ENCODE measurements at regions not wholly inside any gene's neighbourhood (a gene's known extent, or its start where the extent isn't known, plus 50 kb on each side); places are given as distances from the start of the nearest gene placed in this dataset.

DNA sequence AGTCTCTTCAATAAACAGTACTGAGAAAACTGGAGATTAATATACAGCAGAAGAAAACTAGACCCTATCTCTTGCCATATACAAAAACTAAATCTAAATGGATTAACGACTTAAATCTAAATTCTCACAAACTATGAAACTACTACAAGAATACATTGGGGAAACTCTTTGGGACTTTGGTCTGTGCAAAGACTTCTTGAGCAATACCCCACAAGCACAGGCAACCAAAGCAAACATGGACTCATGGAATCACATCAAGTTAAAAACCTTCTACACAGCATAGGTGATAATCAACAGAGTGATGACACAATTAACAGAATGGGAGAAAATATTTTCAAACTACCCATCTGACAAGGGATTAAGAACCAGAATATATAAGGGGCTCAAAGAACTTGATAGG, 848.2 kb upstream of the NRXN1 start:
- no peaks in the 10 kb centered on the region for H3K36me3 ChIP-seq (ENCODE audit: insufficient read depth, low read length)
- DNase-seq = no peak
- H3K27ac ChIP-seq (ENCODE audit: low read length) = no peak overlapping the region
- H2AFZ ChIP-seq (ENCODE audit: low read length) = no peak overlapping the region
- H3K27me3 ChIP-seq (ENCODE audit: low read length) = no peaks in the 10 kb centered on the region
- H3K9me2 ChIP-seq (replicated peaks; ENCODE audit: insufficient read depth, low read length) = no peaks in the 10 kb centered on the region
- no peak overlapping the region for H3K4me3 ChIP-seq (ENCODE audit: low read length)
- no peaks in the 10 kb centered on the region for H3K4me1 ChIP-seq (ENCODE audit: low read length)
- no peak overlapping the region for H3K4me2 ChIP-seq (ENCODE audit: low read depth, low read length, poor library complexity, severe bottlenecking)
- H3K79me2 ChIP-seq (ENCODE audit: low read length) = no peaks in the 10 kb centered on the region
- no peaks in the 10 kb centered on the region for H4K20me1 ChIP-seq (ENCODE audit: insufficient read depth, low read depth, low read length)
- H3K9me3 ChIP-seq (ENCODE audit: low read length) = peaks cover 39% of the 10 kb centered on the region
- no peak overlapping the region for H3K9ac ChIP-seq (ENCODE audit: low read length)

- DNase-seq = no peak
- Histone ChIP-seq H3K9ac (ENCODE audit: low read length) (no peak overlapping the region), H2AFZ (ENCODE audit: low read length) (no peak overlapping the region), H3K79me2 (ENCODE audit: low read length) (no peaks in the 10 kb centered on the region), H4K20me1 (ENCODE audit: insufficient read depth, low read depth, low read length) (no peaks in the 10 kb centered on the region), H3K27ac (ENCODE audit: low read length) (no peak overlapping the region), H3K4me1 (ENCODE audit: low read length) (no peaks in the 10 kb centered on the region), H3K36me3 (ENCODE audit: insufficient read depth, low read length) (no peaks in the 10 kb centered on the region), H3K4me2 (ENCODE audit: low read depth, low read length, poor library complexity, severe bottlenecking) (no peak overlapping the region), H3K27me3 (ENCODE audit: low read length) (no peaks in the 10 kb centered on the region), H3K9me3 (ENCODE audit: low read length) (peaks cover 19% of the 10 kb centered on the region), H3K9me2 (replicated peaks; ENCODE audit: insufficient read depth, low read length) (no peaks in the 10 kb centered on the region), H3K4me3 (ENCODE audit: low read length) (no peak overlapping the region)
Measured at GRCh38 chr2:51866361-51866760, 834.4 kb upstream of the NRXN1 start.

DNA sequence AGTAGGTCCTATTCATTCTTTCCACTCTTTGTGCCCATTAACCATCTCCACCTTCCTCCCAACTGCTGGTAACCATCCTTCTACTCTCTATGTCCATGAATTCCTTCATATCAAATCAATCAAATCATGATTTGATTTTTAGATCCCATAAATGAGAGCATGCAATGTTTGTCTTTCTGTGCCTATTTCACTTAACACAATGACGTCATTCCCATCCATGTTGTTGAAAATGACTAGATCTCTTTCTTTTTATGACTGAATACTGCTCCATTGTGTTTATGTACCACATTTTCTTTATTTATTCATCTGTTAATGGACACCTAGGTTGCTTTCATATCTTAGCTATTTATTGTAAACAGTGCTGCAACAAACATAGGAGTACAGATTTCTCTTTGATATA, 827.3 kb upstream of the NRXN1 start:
- Histone ChIP-seq H4K20me1 (ENCODE audit: insufficient read depth, low read depth, low read length) (no peaks in the 10 kb centered on the region), H3K36me3 (ENCODE audit: insufficient read depth, low read length) (no peaks in the 10 kb centered on the region), H2AFZ (ENCODE audit: low read length) (no peak overlapping the region), H3K79me2 (ENCODE audit: low read length) (no peaks in the 10 kb centered on the region), H3K9me2 (replicated peaks; ENCODE audit: insufficient read depth, low read length) (no peaks in the 10 kb centered on the region), H3K9me3 (ENCODE audit: low read length) (peaks cover 15% of the 10 kb centered on the region; the same call in 1 of the 2 replicates), H3K4me2 (ENCODE audit: low read depth, low read length, poor library complexity, severe bottlenecking) (no peak overlapping the region), H3K27me3 (ENCODE audit: low read length) (no peaks in the 10 kb centered on the region), H3K4me3 (ENCODE audit: low read length) (no peak overlapping the region), H3K4me1 (ENCODE audit: low read length) (no peaks in the 10 kb centered on the region), H3K27ac (ENCODE audit: low read length) (no peak overlapping the region), H3K9ac (ENCODE audit: low read length) (no peak overlapping the region)
- no peak for DNase-seq

DNA sequence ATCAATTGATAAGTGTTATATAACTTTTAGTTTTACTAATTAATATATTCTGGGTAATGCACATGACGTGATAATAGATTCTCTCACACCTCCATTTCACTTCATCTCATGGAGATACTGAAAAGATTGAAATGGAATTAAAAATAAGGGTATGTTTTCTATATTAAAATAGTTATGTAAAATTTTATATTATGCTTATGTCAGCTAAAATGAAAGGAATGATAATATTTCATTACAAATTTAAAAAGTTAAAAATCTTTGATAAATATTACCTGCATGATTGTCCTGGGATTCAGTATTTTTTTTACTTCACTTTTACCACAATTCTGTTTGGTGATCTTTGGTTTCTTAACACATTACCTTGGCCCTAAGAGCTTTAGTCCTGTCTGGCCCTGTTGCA, 823.8 kb upstream of the NRXN1 start:
- Histone ChIP-seq H3K27ac (ENCODE audit: low read length) (no peak overlapping the region), H3K4me1 (ENCODE audit: low read length) (no peaks in the 10 kb centered on the region), H3K9me3 (ENCODE audit: low read length) (peaks cover 2% of the 10 kb centered on the region; the same call in 1 of the 2 replicates), H3K36me3 (ENCODE audit: insufficient read depth, low read length) (no peaks in the 10 kb centered on the region), H2AFZ (ENCODE audit: low read length) (no peak overlapping the region), H3K4me2 (ENCODE audit: low read depth, low read length, poor library complexity, severe bottlenecking) (no peak overlapping the region), H3K79me2 (ENCODE audit: low read length) (no peaks in the 10 kb centered on the region), H4K20me1 (ENCODE audit: insufficient read depth, low read depth, low read length) (no peaks in the 10 kb centered on the region), H3K4me3 (ENCODE audit: low read length) (no peak overlapping the region), H3K9me2 (replicated peaks; ENCODE audit: insufficient read depth, low read length) (no peaks in the 10 kb centered on the region), H3K27me3 (ENCODE audit: low read length) (no peaks in the 10 kb centered on the region), H3K9ac (ENCODE audit: low read length) (no peak overlapping the region)
- no peak for DNase-seq

DNA sequence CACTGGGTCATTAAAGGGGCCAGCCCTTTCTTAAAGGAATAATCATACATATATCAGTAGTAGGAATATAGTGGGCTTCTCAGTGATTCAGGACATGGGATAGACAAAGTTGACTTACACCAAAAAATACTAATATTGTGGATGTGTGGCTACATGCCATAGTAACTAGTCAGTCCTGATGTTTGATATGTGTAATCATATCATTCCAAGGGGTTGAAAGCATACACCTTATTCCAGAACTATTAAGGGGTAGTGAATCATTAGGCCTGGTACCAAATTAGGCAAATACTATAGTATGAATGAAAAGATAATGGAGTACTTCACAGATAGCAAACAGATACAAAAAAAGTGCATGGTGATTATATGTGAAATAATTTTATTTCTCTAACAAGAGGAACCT, 814.9 kb upstream of the NRXN1 start:
- Histone ChIP-seq H2AFZ (ENCODE audit: low read length) (no peak overlapping the region), H4K20me1 (ENCODE audit: insufficient read depth, low read depth, low read length) (no peaks in the 10 kb centered on the region), H3K9me2 (replicated peaks; ENCODE audit: insufficient read depth, low read length) (no peaks in the 10 kb centered on the region), H3K36me3 (ENCODE audit: insufficient read depth, low read length) (no peaks in the 10 kb centered on the region), H3K4me2 (ENCODE audit: low read depth, low read length, poor library complexity, severe bottlenecking) (no peak overlapping the region), H3K27ac (ENCODE audit: low read length) (no peak overlapping the region), H3K27me3 (ENCODE audit: low read length) (no peaks in the 10 kb centered on the region), H3K79me2 (ENCODE audit: low read length) (no peaks in the 10 kb centered on the region), H3K4me1 (ENCODE audit: low read length) (no peaks in the 10 kb centered on the region), H3K9ac (ENCODE audit: low read length) (no peak overlapping the region), H3K4me3 (ENCODE audit: low read length) (no peak overlapping the region), H3K9me3 (ENCODE audit: low read length) (peaks cover 9% of the 10 kb centered on the region)
- no peak for DNase-seq

GRCh38 chr2:51846018-51846417, 814.1 kb upstream of the NRXN1 start:
- Histone ChIP-seq H3K36me3 (ENCODE audit: insufficient read depth, low read length) (no peaks in the 10 kb centered on the region), H3K4me1 (ENCODE audit: low read length) (no peaks in the 10 kb centered on the region), H4K20me1 (ENCODE audit: insufficient read depth, low read depth, low read length) (no peaks in the 10 kb centered on the region), H3K9me3 (ENCODE audit: low read length) (peaks cover 17% of the 10 kb centered on the region), H3K79me2 (ENCODE audit: low read length) (no peaks in the 10 kb centered on the region), H3K9ac (ENCODE audit: low read length) (no peak overlapping the region), H3K9me2 (replicated peaks; ENCODE audit: insufficient read depth, low read length) (no peaks in the 10 kb centered on the region), H3K27ac (ENCODE audit: low read length) (no peak overlapping the region), H3K4me2 (ENCODE audit: low read depth, low read length, poor library complexity, severe bottlenecking) (no peak overlapping the region), H2AFZ (ENCODE audit: low read length) (no peak overlapping the region), H3K27me3 (ENCODE audit: low read length) (no peaks in the 10 kb centered on the region), H3K4me3 (ENCODE audit: low read length) (no peak overlapping the region)
- DNase-seq = no peak

DNA sequence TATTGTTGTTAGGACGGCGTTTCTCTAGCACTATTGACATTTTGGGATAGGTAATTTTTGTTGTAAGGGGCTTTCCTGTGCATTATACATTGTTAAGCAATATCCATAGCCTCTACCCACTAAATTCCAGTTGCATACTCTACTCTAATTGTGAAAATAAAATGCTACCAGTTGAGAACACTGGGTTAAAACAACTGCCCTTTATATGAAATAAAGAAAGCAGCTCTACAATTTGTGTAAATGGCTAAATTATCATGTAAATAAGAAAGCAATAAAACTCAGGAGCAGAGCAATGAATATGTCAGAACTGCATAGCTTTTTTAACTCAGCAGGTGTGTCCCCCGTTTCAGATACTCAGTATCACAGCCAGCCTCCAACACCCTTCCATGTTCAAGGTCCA, 812.7 kb upstream of the NRXN1 start:
- H3K4me2 ChIP-seq (ENCODE audit: low read depth, low read length, poor library complexity, severe bottlenecking) = no peak overlapping the region
- H3K9me3 ChIP-seq (ENCODE audit: low read length) = peaks cover 20% of the 10 kb centered on the region
- H4K20me1 ChIP-seq (ENCODE audit: insufficient read depth, low read depth, low read length) = no peaks in the 10 kb centered on the region
- H3K4me3 ChIP-seq (ENCODE audit: low read length) = no peak overlapping the region
- no peak for DNase-seq
- no peak overlapping the region for H3K9ac ChIP-seq (ENCODE audit: low read length)
- no peaks in the 10 kb centered on the region for H3K27me3 ChIP-seq (ENCODE audit: low read length)
- no peak overlapping the region for H2AFZ ChIP-seq (ENCODE audit: low read length)
- H3K27ac ChIP-seq (ENCODE audit: low read length) = no peak overlapping the region
- H3K79me2 ChIP-seq (ENCODE audit: low read length) = no peaks in the 10 kb centered on the region
- H3K36me3 ChIP-seq (ENCODE audit: insufficient read depth, low read length) = no peaks in the 10 kb centered on the region
- H3K9me2 ChIP-seq (replicated peaks; ENCODE audit: insufficient read depth, low read length) = no peaks in the 10 kb centered on the region
- H3K4me1 ChIP-seq (ENCODE audit: low read length) = no peaks in the 10 kb centered on the region

DNA sequence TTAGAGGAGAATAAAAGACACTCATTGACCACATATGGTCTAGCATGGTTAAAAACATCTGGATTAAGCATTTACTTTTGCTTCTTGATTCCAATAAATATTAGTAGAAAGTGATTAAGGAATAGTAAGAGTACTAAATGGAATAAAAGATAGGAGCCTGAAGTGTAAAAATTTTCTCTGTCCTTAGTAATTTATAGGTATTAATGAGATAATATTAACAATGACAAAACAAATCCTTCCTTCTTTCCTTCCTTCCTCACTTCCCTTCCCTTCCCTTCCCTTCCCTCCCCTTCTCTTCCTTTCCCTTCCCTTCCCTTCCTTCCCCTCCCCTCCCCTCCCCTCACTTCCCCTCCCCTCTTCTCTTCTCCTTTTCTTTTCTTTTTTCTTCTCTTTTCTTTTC, 797.5 kb upstream of the NRXN1 start:
- Histone ChIP-seq H3K9me3 (ENCODE audit: low read length) (peaks cover 10% of the 10 kb centered on the region; the same call in 1 of the 2 replicates), H3K27me3 (ENCODE audit: low read length) (no peaks in the 10 kb centered on the region), H3K9ac (ENCODE audit: low read length) (no peak overlapping the region), H4K20me1 (ENCODE audit: insufficient read depth, low read depth, low read length) (no peaks in the 10 kb centered on the region), H3K79me2 (ENCODE audit: low read length) (no peaks in the 10 kb centered on the region), H3K4me2 (ENCODE audit: low read depth, low read length, poor library complexity, severe bottlenecking) (no peak overlapping the region), H3K4me1 (ENCODE audit: low read length) (no peaks in the 10 kb centered on the region), H3K36me3 (ENCODE audit: insufficient read depth, low read length) (no peaks in the 10 kb centered on the region), H3K27ac (ENCODE audit: low read length) (no peak overlapping the region), H2AFZ (ENCODE audit: low read length) (no peak overlapping the region), H3K9me2 (replicated peaks; ENCODE audit: insufficient read depth, low read length) (no peaks in the 10 kb centered on the region), H3K4me3 (ENCODE audit: low read length) (no peak overlapping the region)
- no peak for DNase-seq

- no peaks in the 10 kb centered on the region for H3K4me1 ChIP-seq (ENCODE audit: low read length)
- no peaks in the 10 kb centered on the region for H4K20me1 ChIP-seq (ENCODE audit: insufficient read depth, low read depth, low read length)
- DNase-seq = no peak
- H3K4me3 ChIP-seq (ENCODE audit: low read length) = no peak overlapping the region
- no peak overlapping the region for H2AFZ ChIP-seq (ENCODE audit: low read length)
- H3K4me2 ChIP-seq (ENCODE audit: low read depth, low read length, poor library complexity, severe bottlenecking) = no peak overlapping the region
- peaks cover 11% of the 10 kb centered on the region; the same call in 1 of the 2 replicates for H3K9me3 ChIP-seq (ENCODE audit: low read length)
- H3K27ac ChIP-seq (ENCODE audit: low read length) = no peak overlapping the region
- H3K9ac ChIP-seq (ENCODE audit: low read length) = no peak overlapping the region
- no peaks in the 10 kb centered on the region for H3K9me2 ChIP-seq (replicated peaks; ENCODE audit: insufficient read depth, low read length)
- H3K36me3 ChIP-seq (ENCODE audit: insufficient read depth, low read length) = no peaks in the 10 kb centered on the region
- H3K79me2 ChIP-seq (ENCODE audit: low read length) = no peaks in the 10 kb centered on the region
- H3K27me3 ChIP-seq (ENCODE audit: low read length) = no peaks in the 10 kb centered on the region
Measured at GRCh38 chr2:51825823-51826222, 793.9 kb upstream of the NRXN1 start.

All from Karpas-422 (cell line).